ENCODE measurements at regions not wholly inside any gene's neighbourhood (a gene's known extent, or its start where the extent isn't known, plus 50 kb on each side); places are given as distances from the start of the nearest gene placed in this dataset.

- TF ChIP-seq, protein P1, sequence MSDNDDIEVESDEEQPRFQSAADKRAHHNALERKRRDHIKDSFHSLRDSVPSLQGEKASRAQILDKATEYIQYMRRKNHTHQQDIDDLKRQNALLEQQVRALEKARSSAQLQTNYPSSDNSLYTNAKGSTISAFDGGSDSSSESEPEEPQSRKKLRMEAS (IDR thresholded peaks at IDR 0.05; ENCODE audit: low read depth, low read length): no peak
- TF ChIP-seq, protein P2, sequence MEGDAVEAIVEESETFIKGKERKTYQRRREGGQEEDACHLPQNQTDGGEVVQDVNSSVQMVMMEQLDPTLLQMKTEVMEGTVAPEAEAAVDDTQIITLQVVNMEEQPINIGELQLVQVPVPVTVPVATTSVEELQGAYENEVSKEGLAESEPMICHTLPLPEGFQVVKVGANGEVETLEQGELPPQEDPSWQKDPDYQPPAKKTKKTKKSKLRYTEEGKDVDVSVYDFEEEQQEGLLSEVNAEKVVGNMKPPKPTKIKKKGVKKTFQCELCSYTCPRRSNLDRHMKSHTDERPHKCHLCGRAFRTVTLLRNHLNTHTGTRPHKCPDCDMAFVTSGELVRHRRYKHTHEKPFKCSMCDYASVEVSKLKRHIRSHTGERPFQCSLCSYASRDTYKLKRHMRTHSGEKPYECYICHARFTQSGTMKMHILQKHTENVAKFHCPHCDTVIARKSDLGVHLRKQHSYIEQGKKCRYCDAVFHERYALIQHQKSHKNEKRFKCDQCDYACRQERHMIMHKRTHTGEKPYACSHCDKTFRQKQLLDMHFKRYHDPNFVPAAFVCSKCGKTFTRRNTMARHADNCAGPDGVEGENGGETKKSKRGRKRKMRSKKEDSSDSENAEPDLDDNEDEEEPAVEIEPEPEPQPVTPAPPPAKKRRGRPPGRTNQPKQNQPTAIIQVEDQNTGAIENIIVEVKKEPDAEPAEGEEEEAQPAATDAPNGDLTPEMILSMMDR (IDR thresholded peaks at IDR 0.05; ENCODE audit: low read depth, low read length): no peak
- no peak for TF ChIP-seq POLR2A (IDR thresholded peaks at IDR 0.05; ENCODE audit: extremely low read depth, insufficient read length)
These were observed 206.8 kb upstream of the TNP1 start for GRCh38 chr2:217066510-217067270.

All from NB4 (cell line).